GM08714 (cell line): ENCODE measurements at regions not wholly inside any gene's neighbourhood (a gene's known extent, or its start where the extent isn't known, plus 50 kb on each side); places are given as distances from the start of the nearest gene placed in this dataset.

ENCODE experiments used
- H3K4me3 ChIP-seq: fragments of 200-500 bp; sonication (Bioruptor generic); 2 replicates; pipeline ENCODE4 v1.5.1; 2014; ENCODE audit warnings: mild to moderate bottlenecking, low read length, inconsistent platforms
- ZNF274 ChIP-seq: IDR thresholded peaks from 2 replicates; pipeline ENCODE4 v1.6.1; 2012; ENCODE audit warnings: mild to moderate bottlenecking, low read depth, low read length

GRCh38 chr13:78460176-78460575 is 143.2 kb downstream of the POU4F1 start:
- no peak overlapping the region for H3K4me3 ChIP-seq
- TF ChIP-seq ZNF274: no peak

GRCh38 chr13:78443839-78444238 is 159.5 kb downstream of the POU4F1 start:
- no peak for TF ChIP-seq ZNF274
- no peak overlapping the region for H3K4me3 ChIP-seq

- no peak overlapping the region for H3K4me3 ChIP-seq
- no peak for TF ChIP-seq ZNF274
These were observed 165.6 kb downstream of the POU4F1 start for GRCh38 chr13:78437781-78438180.

GRCh38 chr13:78436311-78436710 is 167.0 kb downstream of the POU4F1 start:
- no peak for TF ChIP-seq ZNF274
- H3K4me3 ChIP-seq: no peak overlapping the region

GRCh38 chr13:78431328-78431727 is 172.0 kb downstream of the POU4F1 start:
- H3K4me3 ChIP-seq: no peak overlapping the region

GRCh38 chr13:78430811-78431210 is 172.5 kb downstream of the POU4F1 start:
- no peak for TF ChIP-seq ZNF274
- no peak overlapping the region for H3K4me3 ChIP-seq

More at GRCh38 chr13:78431328-78431727, 172.0 kb downstream of the POU4F1 start:
- TF ChIP-seq ZNF274: no peak

GRCh38 chr13:78430166-78430791 is 173.1 kb downstream of the POU4F1 start:
- TF ChIP-seq ZNF274: no peak
- no peak overlapping the region for H3K4me3 ChIP-seq

- H3K4me3 ChIP-seq: no peak overlapping the region
- TF ChIP-seq ZNF274: no peak
These were observed 174.7 kb downstream of the POU4F1 start for GRCh38 chr13:78428646-78429045.

- no peak overlapping the region for H3K4me3 ChIP-seq
These were observed 177.2 kb downstream of the POU4F1 start for GRCh38 chr13:78426183-78426582.

GRCh38 chr13:78420814-78421213 is 182.5 kb downstream of the POU4F1 start:
- no peak for TF ChIP-seq ZNF274
- no peak overlapping the region for H3K4me3 ChIP-seq

More at GRCh38 chr13:78426183-78426582, 177.2 kb downstream of the POU4F1 start:
- TF ChIP-seq ZNF274: no peak

GRCh38 chr13:78413887-78414553 is 189.3 kb downstream of the POU4F1 start:
- no peak overlapping the region for H3K4me3 ChIP-seq
- no peak for TF ChIP-seq ZNF274

GRCh38 chr13:78410847-78411246 is 192.5 kb downstream of the POU4F1 start:
- TF ChIP-seq ZNF274: no peak
- H3K4me3 ChIP-seq: no peak overlapping the region

GRCh38 chr13:78410164-78410563 is 193.2 kb downstream of the POU4F1 start:
- TF ChIP-seq ZNF274: no peak

GRCh38 chr13:78409172-78409571 is 194.2 kb downstream of the POU4F1 start:
- no peak for TF ChIP-seq ZNF274
- no peak overlapping the region for H3K4me3 ChIP-seq

More at GRCh38 chr13:78410164-78410563, 193.2 kb downstream of the POU4F1 start:
- H3K4me3 ChIP-seq: no peak overlapping the region

- no peak overlapping the region for H3K4me3 ChIP-seq
- TF ChIP-seq ZNF274: no peak
These were observed 198.4 kb downstream of the POU4F1 start for GRCh38 chr13:78404846-78405360.
